Lung (tissue), 11 donors: ENCODE measurements at regions not wholly inside any gene's neighbourhood (a gene's known extent, or its start where the extent isn't known, plus 50 kb on each side); places are given as distances from the start of the nearest gene placed in this dataset.

Source experiments
- ATAC-seq: fragments of 200-7000 bp; cut with Tn5 transposase; one replicate; pipeline ENCODE4 v1.9.1; 2020; ENCODE audit warnings: moderate number of reproducible peaks; ENCODE audit not compliant: insufficient read depth, low FRiP score
- DNase-seq, 3 donors: peaks; one replicate each; pipeline ENCODE4 v3.0.0-alpha.2; 2013 to 2017
- H3K27ac ChIP-seq, 2 donors: one replicate each; pipeline ENCODE4 v1.5.1; 2013; ENCODE audit warnings: mild to moderate bottlenecking in 2 of 2, moderate library complexity in 2 of 2, control low read depth in 1 of 2, inconsistent platforms in 1 of 2, low read depth in 1 of 2, low read length in 1 of 2
- H3K27me3 ChIP-seq, 3 donors: one replicate each; pipeline ENCODE4 v1.5.1; 2013; ENCODE audit warnings: low read length in 2 of 3; ENCODE audit not compliant: control insufficient read depth in 3 of 3, insufficient read depth in 3 of 3
- H3K36me3 ChIP-seq, 4 donors: one replicate each; pipeline ENCODE4 v1.5.1; 2013; ENCODE audit warnings: low read length in 4 of 4, mild to moderate bottlenecking in 1 of 4, moderate library complexity in 1 of 4; ENCODE audit not compliant: control insufficient read depth in 4 of 4, insufficient read depth in 4 of 4
- H3K4me1 ChIP-seq, 5 donors: one replicate each; pipeline ENCODE4 v1.5.1; 2013; ENCODE audit warnings: low read length in 5 of 5, mild to moderate bottlenecking in 2 of 5, moderate library complexity in 1 of 5; ENCODE audit not compliant: control insufficient read depth in 5 of 5, insufficient read depth in 5 of 5
- H3K4me3 ChIP-seq: one replicate; pipeline ENCODE4 v1.5.1; 2013; ENCODE audit warnings: mild to moderate bottlenecking, control low read depth, moderate library complexity
- H3K9ac ChIP-seq, 2 donors: one replicate each; pipeline ENCODE4 v1.5.1; 2013; ENCODE audit warnings: low read length in 2 of 2, control low read depth in 1 of 2; ENCODE audit not compliant: insufficient read depth in 1 of 2
- H3K9me3 ChIP-seq, 4 donors: one replicate each; pipeline ENCODE4 v1.5.1; 2013; ENCODE audit warnings: low read length in 3 of 4, mild to moderate bottlenecking in 1 of 4, moderate library complexity in 1 of 4; ENCODE audit not compliant: control insufficient read depth in 4 of 4, insufficient read depth in 3 of 4
- CTCF ChIP-seq: IDR thresholded peaks from 2 replicates; pipeline ENCODE4 v1.5.1; 2012; ENCODE audit warnings: mild to moderate bottlenecking; ENCODE audit errors: control extremely low read depth, extremely low read depth
- WGBS, 2 donors: extraction: QIAGEN DNeasy Blood & Tissue Kit; methylation state at CpG; one replicate each; pipeline ENCODE4 v1.1.7; 2013; 5-methylcytosine and 5-hydroxymethylcytosine counted together
- donor health status: control.
- donor health status: control.
- donor health status: Bipolar disorder and iron deficiency.
- donor health status: healthy.
- donor health status: DM: yes; HTN: yes; CAD: no.

DNA sequence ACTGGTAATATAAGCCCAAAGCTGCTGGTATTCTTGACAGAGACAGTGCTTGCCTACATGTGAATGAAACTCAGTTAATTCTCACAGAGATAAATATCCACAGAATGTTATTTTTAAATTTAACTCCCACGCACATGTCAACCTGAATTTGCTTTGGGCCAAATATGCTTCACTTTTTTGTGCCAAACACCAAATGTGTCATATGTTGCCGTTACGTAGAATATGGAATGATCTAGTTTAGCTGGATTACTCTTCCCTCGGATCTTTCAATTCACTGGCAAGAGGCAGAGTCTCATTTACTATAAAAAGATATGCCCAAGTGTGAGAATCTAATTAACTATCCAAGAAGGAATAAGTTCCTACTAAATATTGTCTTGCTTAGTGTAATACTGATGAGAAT, 933.4 kb upstream of the COX7C start:
- H3K4me3 ChIP-seq, result no peak overlapping the region
- H3K9me3 ChIP-seq, result no peaks in the 10 kb centered on the region
- no peak overlapping the region for H3K9ac ChIP-seq
- H3K4me1 ChIP-seq, result no peaks in the 10 kb centered on the region
- TF ChIP-seq CTCF, result no peak
- H3K36me3 ChIP-seq, result no peaks in the 10 kb centered on the region
- WGBS, 2 donors, result 92 to 96% methylated on average over 4 of the region's 4 CpGs
- DNase-seq (no peak), ATAC-seq (no peak)
- no peak overlapping the region for H3K27ac ChIP-seq
- H3K27me3 ChIP-seq, result no peaks in the 10 kb centered on the region

GRCh38 chr5:85703296-85703695, 914.4 kb upstream of the COX7C start:
- ATAC-seq (no peak), DNase-seq (no peak)
- WGBS, 2 donors, result 95 to 97% methylated on average over 1 of the region's 1 CpG
- H3K27ac ChIP-seq, result no peak overlapping the region
- no peaks in the 10 kb centered on the region for H3K4me1 ChIP-seq
- no peaks in the 10 kb centered on the region for H3K9me3 ChIP-seq
- TF ChIP-seq CTCF, result no peak
- H3K36me3 ChIP-seq, result no peaks in the 10 kb centered on the region
- no peak overlapping the region for H3K9ac ChIP-seq
- no peaks in the 10 kb centered on the region for H3K27me3 ChIP-seq
- H3K4me3 ChIP-seq, result no peak overlapping the region

DNA sequence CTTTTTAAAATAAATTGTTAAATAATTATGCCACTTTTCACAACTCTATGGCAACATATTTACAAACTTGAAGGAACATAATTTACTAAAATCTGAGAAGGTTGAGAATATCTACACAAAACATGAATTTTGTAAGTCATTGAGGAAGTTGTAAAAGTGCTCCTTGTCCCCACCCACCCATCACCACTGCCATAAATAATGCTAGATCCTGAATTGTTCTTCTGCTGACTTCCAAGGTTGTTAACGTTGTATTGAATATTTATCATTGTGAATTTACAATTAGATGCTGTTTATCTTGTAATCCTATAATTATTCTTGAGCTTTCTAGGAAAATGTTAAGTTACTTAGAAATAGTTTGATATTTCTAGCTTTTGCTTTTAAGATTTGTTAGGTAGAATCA, 908.0 kb upstream of the COX7C start:
- no peak for DNase-seq
- Histone ChIP-seq H3K36me3 (no peaks in the 10 kb centered on the region), H3K4me1 (no peaks in the 10 kb centered on the region), H3K4me3 (no peak overlapping the region), H3K9me3 (no peaks in the 10 kb centered on the region), H3K9ac (no peak overlapping the region), H3K27me3 (no peaks in the 10 kb centered on the region), H3K27ac (no peak overlapping the region)
- 2 to 34% methylated on average over 1 of the region's 1 CpG for WGBS, 2 donors
- no peak for ATAC-seq
- TF ChIP-seq CTCF, result no peak

- WGBS, 2 donors, result 78 to 86% methylated on average over 8 of the region's 8 CpGs
Observed at GRCh38 chr5:85716344-85717202, 901.2 kb upstream of the COX7C start.

More at GRCh38 chr5:85716344-85717202, 901.2 kb upstream of the COX7C start:
- ATAC-seq (no peak), DNase-seq (no peak)
- no peak for TF ChIP-seq CTCF
- H3K27me3 ChIP-seq, result no peaks in the 10 kb centered on the region
- H3K27ac ChIP-seq, result no peak overlapping the region
- no peak overlapping the region for H3K9ac ChIP-seq
- no peaks in the 10 kb centered on the region for H3K36me3 ChIP-seq
- H3K4me1 ChIP-seq, result no peaks in the 10 kb centered on the region
- no peak overlapping the region for H3K4me3 ChIP-seq
- H3K9me3 ChIP-seq, result peaks cover 0 to 3% (median 0%) of the 10 kb centered on the region in 4 donors
